ENCODE measurements at regions not wholly inside any gene's neighbourhood (a gene's known extent, or its start where the extent isn't known, plus 50 kb on each side); places are given as distances from the start of the nearest gene placed in this dataset.
"Not testable (repeated sequence)": the region's sequence is repeated elsewhere in the genome, so short reads cannot be mapped to it uniquely, and the experiment has no call there.

GRCh38 chr1:181947441-181947840 lies 114.1 kb downstream of the ZNF648 start:
- peak in 1 of 2 donors; percentile 4 for DNase-seq

- DNase-seq = peak; percentile 2 to 3
Observed at GRCh38 chr1:181936768-181937581, 124.5 kb downstream of the ZNF648 start.

- DNase-seq = no peak
Observed at GRCh38 chr1:181936269-181936668, 125.2 kb downstream of the ZNF648 start.

GRCh38 chr1:181931873-181932272 lies 129.6 kb downstream of the ZNF648 start:
- no peak for DNase-seq

- DNase-seq = no peak
Observed at GRCh38 chr1:181930187-181930586, 131.3 kb downstream of the ZNF648 start.

GRCh38 chr1:181926697-181927096 lies 134.8 kb downstream of the ZNF648 start:
- DNase-seq = no peak

GRCh38 chr1:181924034-181924433 lies 137.5 kb downstream of the ZNF648 start:
- DNase-seq = not testable (repeated sequence)

- DNase-seq = no peak
Observed at GRCh38 chr1:181919542-181919941, 142.0 kb downstream of the ZNF648 start.

GRCh38 chr1:181918880-181919525 lies 142.5 kb downstream of the ZNF648 start:
- no peak for DNase-seq

- no peak for DNase-seq
Observed at GRCh38 chr1:181911715-181912114, 149.8 kb downstream of the ZNF648 start.

GRCh38 chr1:181910905-181911304 lies 150.6 kb downstream of the ZNF648 start:
- DNase-seq = no peak

GRCh38 chr1:181909010-181909409 lies 152.5 kb downstream of the ZNF648 start:
- no peak for DNase-seq

GRCh38 chr1:181906631-181907030 lies 154.9 kb downstream of the ZNF648 start:
- DNase-seq = no peak

GRCh38 chr1:181905944-181906597 lies 155.4 kb downstream of the ZNF648 start:
- DNase-seq = no peak

- DNase-seq = no peak
Observed at GRCh38 chr1:181898773-181899172, 162.7 kb downstream of the ZNF648 start.

GRCh38 chr1:181896824-181897223 lies 164.7 kb downstream of the ZNF648 start:
- no peak for DNase-seq

- no peak for DNase-seq
Observed at GRCh38 chr1:181894439-181894859, 167.1 kb downstream of the ZNF648 start.

GRCh38 chr1:181893937-181894336 lies 167.6 kb downstream of the ZNF648 start:
- no peak for DNase-seq

- not testable (repeated sequence) for DNase-seq
Observed at GRCh38 chr1:181893150-181893549, 168.4 kb downstream of the ZNF648 start.

- no peak for DNase-seq
Observed at GRCh38 chr1:181872562-181872961, 188.9 kb downstream of the ZNF648 start.

GRCh38 chr1:181863736-181864135 lies 197.8 kb downstream of the ZNF648 start:
- no peak for DNase-seq

GRCh38 chr1:181863006-181863405 lies 198.5 kb downstream of the ZNF648 start:
- no peak for DNase-seq

GRCh38 chr1:181858135-181858534 lies 203.4 kb downstream of the ZNF648 start:
- no peak for DNase-seq

Data from inflammatory macrophage (primary cell).